Brain microvascular endothelial cell (primary cell): ENCODE measurements at regions not wholly inside any gene's neighbourhood (a gene's known extent, or its start where the extent isn't known, plus 50 kb on each side); places are given as distances from the start of the nearest gene placed in this dataset.

Experiments used
- DNase-seq: peaks from one replicate; pipeline ENCODE4 v3.0.0-alpha.2; 2020
- H3K27ac ChIP-seq: fragments of 250-450 bp; sonication (Bioruptor Pico); 2 replicates; pipeline ENCODE4 v1.5.1; 2020; ENCODE audit warnings: mild to moderate bottlenecking, moderate library complexity
- H3K27me3 ChIP-seq: fragments of 250-450 bp; sonication (Bioruptor Pico); replicated peaks from 2 replicates; pipeline ENCODE4 v1.5.1; 2020; ENCODE audit warnings: mild to moderate bottlenecking
- H3K36me3 ChIP-seq: fragments of 250-450 bp; sonication (Bioruptor Pico); replicated peaks from 2 replicates; pipeline ENCODE4 v1.5.1; 2020; ENCODE audit warnings: mild to moderate bottlenecking
- H3K4me3 ChIP-seq: 2 replicates; pipeline ENCODE4 v1.5.1; 2011; ENCODE audit warnings: low read depth, mild to moderate bottlenecking, control low read depth, low read length, moderate library complexity
- in situ Hi-C: cut with HindIII; loops from 2 replicates; pipeline ENCODE4 v1.10.0; 2017; ENCODE audit warnings: low sequenced_read_pairs, low pct_ligation_motif_present
- TF ChIP-seq, protein P1 (sequence below): IDR thresholded peaks from 2 replicates; pipeline ENCODE4 v1.5.1; 2011; ENCODE audit warnings: low read depth, mild to moderate bottlenecking, moderate library complexity, low read length, control low read depth, inconsistent platforms; ENCODE audit errors: missing control alignments

DNA sequence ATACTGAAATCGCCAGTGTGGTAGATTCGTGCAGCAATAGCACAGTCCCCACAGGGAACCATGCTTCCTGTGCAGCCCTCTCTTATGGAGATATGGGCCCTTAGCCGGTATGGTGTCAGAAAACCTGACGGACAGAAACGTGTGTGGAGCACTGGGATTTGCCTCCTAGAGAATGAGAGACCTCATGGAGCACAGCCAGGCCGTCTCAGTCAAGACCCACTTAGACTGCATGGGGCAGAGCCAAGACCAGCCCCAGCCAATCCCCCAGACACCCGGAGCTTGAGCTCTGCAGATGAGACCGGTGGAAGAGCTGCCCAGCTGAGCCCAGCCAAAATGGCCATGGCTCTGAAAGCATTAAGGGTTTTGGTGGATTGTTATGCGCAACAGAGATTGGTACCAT, 163.7 kb downstream of the DLL1 start:
- Histone ChIP-seq H3K4me3 (no peak overlapping the region), H3K36me3 (no peaks in the 10 kb centered on the region), H3K27me3 (no peaks in the 10 kb centered on the region), H3K27ac (no peak overlapping the region)
- TF ChIP-seq, protein P1, sequence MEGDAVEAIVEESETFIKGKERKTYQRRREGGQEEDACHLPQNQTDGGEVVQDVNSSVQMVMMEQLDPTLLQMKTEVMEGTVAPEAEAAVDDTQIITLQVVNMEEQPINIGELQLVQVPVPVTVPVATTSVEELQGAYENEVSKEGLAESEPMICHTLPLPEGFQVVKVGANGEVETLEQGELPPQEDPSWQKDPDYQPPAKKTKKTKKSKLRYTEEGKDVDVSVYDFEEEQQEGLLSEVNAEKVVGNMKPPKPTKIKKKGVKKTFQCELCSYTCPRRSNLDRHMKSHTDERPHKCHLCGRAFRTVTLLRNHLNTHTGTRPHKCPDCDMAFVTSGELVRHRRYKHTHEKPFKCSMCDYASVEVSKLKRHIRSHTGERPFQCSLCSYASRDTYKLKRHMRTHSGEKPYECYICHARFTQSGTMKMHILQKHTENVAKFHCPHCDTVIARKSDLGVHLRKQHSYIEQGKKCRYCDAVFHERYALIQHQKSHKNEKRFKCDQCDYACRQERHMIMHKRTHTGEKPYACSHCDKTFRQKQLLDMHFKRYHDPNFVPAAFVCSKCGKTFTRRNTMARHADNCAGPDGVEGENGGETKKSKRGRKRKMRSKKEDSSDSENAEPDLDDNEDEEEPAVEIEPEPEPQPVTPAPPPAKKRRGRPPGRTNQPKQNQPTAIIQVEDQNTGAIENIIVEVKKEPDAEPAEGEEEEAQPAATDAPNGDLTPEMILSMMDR, result no peak
- no peak for DNase-seq
- in situ Hi-C loops, result no loop called here

DNA sequence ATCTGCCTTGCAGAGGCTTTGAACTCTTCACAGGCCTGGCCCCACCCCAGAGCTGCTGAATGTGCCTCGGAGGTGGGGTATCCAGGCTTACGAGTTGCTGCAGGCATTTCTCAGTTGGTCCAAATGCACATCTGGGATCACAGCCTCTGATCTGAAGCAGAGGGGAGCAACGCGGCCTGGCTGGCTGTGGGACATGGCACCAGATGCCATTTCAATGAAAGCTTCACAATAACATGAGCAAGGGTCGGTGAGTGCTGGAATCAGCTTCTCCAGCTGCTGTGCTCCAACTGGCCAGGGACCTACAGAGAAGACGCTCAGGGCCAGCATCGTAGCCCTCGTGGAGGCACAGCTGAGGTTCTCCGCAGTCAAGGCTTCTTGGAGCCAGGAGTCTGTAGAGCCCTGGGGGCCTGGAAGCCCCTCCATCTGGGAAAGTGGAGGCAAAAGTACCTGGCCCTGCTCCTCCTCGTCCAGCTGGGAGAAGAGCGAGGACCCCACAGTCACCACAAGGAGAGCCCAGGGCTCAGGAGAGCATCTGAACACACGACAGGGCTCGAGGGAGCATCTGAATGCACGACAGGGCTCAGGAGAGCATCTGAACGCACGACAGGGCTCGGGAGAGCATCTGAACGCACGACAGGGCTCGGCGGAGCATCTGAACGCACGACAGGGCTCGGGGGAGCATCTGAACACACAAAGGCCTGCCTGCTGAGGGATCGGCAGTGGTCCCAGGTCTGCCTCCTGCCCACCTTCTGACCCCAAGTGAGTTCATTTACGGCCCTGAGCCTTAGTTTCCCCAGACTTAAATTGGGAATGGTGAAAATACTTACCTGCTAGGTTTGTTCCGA, 165.2 kb downstream of the DLL1 start:
- Histone ChIP-seq H3K36me3 (no peaks in the 10 kb centered on the region), H3K4me3 (no peak overlapping the region), H3K27me3 (no peaks in the 10 kb centered on the region), H3K27ac (no peak overlapping the region)
- TF ChIP-seq, protein P1, result no peak
- no peak for DNase-seq
- in situ Hi-C loops, result no loop called here

DNA sequence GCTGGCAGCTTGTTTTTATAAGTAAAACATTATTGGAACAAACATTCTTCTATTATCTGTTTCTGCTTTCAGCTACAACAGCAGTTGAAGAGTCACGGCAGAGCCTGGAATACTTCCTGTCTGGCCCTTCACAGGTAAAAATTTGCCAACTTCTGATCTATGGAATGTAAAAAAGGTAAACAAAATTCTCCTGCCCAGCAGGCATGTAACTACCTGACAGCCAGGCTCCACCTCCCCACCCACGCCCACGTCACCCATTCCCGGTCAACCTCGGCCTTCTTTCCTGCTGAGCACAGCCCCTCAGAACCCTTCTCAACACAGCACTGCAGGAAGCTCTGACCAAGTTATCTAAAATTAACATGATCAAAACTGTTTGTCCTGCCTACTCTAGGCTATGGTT, 166.0 kb downstream of the DLL1 start:
- H3K27ac ChIP-seq, result no peak overlapping the region
- TF ChIP-seq, protein P1, result no peak

DNA sequence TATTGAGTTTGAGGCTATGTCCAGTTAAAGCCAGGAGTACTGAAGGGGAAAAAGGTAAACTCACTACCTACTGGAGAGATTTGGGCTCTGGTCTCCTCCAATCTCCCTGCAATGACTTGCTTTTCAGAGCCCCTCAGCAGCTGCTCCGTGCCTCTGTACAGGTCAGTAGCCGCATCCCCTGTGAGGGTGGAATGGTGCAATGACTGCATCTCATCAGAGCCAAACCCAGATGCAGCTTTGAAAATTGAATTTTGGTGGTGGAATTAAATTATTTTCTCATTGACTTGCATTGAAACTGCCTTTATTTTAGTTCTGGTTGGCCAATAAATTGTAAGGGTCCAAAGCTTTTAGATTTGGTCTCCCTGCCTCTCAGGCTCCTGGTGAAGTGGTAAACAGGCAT, 166.7 kb downstream of the DLL1 start:
- H3K4me3 ChIP-seq, result no peak overlapping the region
- H3K36me3 ChIP-seq, result no peaks in the 10 kb centered on the region
- DNase-seq, result no peak
- no peaks in the 10 kb centered on the region for H3K27me3 ChIP-seq
- TF ChIP-seq, protein P1, result no peak
- in situ Hi-C loops, result loop anchor here (25.0 kb wide), 1 partner anchor 138 kb away; no protein-coding TSS in a partner anchor
- H3K27ac ChIP-seq, result no peak overlapping the region

More for the DNA sequence above, 166.0 kb downstream of the DLL1 start:
- H3K27me3 ChIP-seq, result no peaks in the 10 kb centered on the region
- no peak for DNase-seq
- in situ Hi-C loops, result loop anchor here (25.0 kb wide), 1 partner anchor 137 kb away; no protein-coding TSS in a partner anchor
- H3K36me3 ChIP-seq, result no peaks in the 10 kb centered on the region
- H3K4me3 ChIP-seq, result no peak overlapping the region

DNA sequence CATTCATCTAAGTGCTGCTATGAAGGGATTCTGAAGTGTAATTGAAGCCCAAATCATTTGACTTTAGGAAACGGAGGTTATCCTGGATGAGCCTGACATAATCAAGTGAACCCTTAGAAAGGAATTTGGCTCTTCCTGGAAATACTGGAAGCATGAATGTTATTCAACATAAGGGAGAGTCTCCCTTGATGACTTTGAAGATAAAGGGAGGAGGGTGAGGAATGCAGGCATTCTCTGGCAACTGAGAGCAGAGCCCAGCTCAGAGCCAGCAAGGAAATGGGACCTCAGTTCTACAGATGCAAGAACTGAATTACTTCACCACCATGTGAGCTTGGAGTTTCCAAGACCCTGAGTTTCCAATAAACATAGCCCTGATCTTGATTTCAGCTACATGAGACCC, 168.2 kb downstream of the DLL1 start:
- DNase-seq, result no peak
- Histone ChIP-seq H3K27ac (no peak overlapping the region), H3K27me3 (no peaks in the 10 kb centered on the region), H3K4me3 (no peak overlapping the region), H3K36me3 (no peaks in the 10 kb centered on the region)
- TF ChIP-seq, protein P1, result no peak
- in situ Hi-C loops, result loop anchor here (25.0 kb wide), 1 partner anchor 140 kb away; no protein-coding TSS in a partner anchor
